HG03108 (cell line): ENCODE measurements at regions not wholly inside any gene's neighbourhood (a gene's known extent, or its start where the extent isn't known, plus 50 kb on each side); places are given as distances from the start of the nearest gene placed in this dataset.

Experiments used
- ATAC-seq: cut with Tn5 transposase; IDR thresholded peaks from one replicate; pipeline ENCODE4 v1.9.1; 2021; ENCODE audit warnings: moderate library complexity; ENCODE audit not compliant: unreplicated experiment

GRCh38 chr13:106660746-106661625 lies 93.0 kb upstream of the ARGLU1 start:
- ATAC-seq, result no peak

GRCh38 chr13:106657104-106657503 lies 89.2 kb upstream of the ARGLU1 start:
- ATAC-seq, result no peak

- ATAC-seq, result no peak
Observed at GRCh38 chr13:106656186-106656585, 88.2 kb upstream of the ARGLU1 start.

- ATAC-seq, result no peak
Observed at GRCh38 chr13:106651442-106651841, 83.5 kb upstream of the ARGLU1 start.

GRCh38 chr13:106650690-106651205 lies 82.8 kb upstream of the ARGLU1 start:
- ATAC-seq, result no peak

GRCh38 chr13:106649495-106649894 lies 81.6 kb upstream of the ARGLU1 start:
- ATAC-seq, result no peak

GRCh38 chr13:106640515-106640914 lies 72.6 kb upstream of the ARGLU1 start:
- ATAC-seq, result no peak

- ATAC-seq, result no peak
Observed at GRCh38 chr13:106637519-106637918, 69.6 kb upstream of the ARGLU1 start.

- no peak for ATAC-seq
Observed at GRCh38 chr13:106636492-106636891, 68.6 kb upstream of the ARGLU1 start.

GRCh38 chr13:106635616-106636015 lies 67.7 kb upstream of the ARGLU1 start:
- no peak for ATAC-seq

GRCh38 chr13:106633321-106633720 lies 65.4 kb upstream of the ARGLU1 start:
- ATAC-seq, result no peak

- ATAC-seq, result no peak
Observed at GRCh38 chr13:106630650-106631049, 62.7 kb upstream of the ARGLU1 start.

- no peak for ATAC-seq
Observed at GRCh38 chr13:106630162-106630561, 62.2 kb upstream of the ARGLU1 start.

GRCh38 chr13:106628936-106629659 lies 61.2 kb upstream of the ARGLU1 start:
- no peak for ATAC-seq

- no peak for ATAC-seq
Observed at GRCh38 chr13:106626473-106626872, 58.5 kb upstream of the ARGLU1 start.

GRCh38 chr13:106625578-106625977 lies 57.6 kb upstream of the ARGLU1 start:
- no peak for ATAC-seq

- no peak for ATAC-seq
Observed at GRCh38 chr13:106623799-106624460, 56.0 kb upstream of the ARGLU1 start.

- no peak for ATAC-seq
Observed at GRCh38 chr13:106621833-106622232, 53.9 kb upstream of the ARGLU1 start.

GRCh38 chr13:106619688-106620555 lies 52.0 kb upstream of the ARGLU1 start:
- peak; percentile 94 for ATAC-seq
